GM23338 (cell line): ENCODE measurements at regions not wholly inside any gene's neighbourhood (a gene's known extent, or its start where the extent isn't known, plus 50 kb on each side); places are given as distances from the start of the nearest gene placed in this dataset.

Experiments
- ATAC-seq: fragments of 200-7000 bp; cut with Tn5 transposase; 3 replicates; pipeline ENCODE4 v1.9.1; 2020
- DNase-seq: peaks from one replicate; pipeline ENCODE4 v3.0.0-alpha.2; 2015; ENCODE audit warnings: low spot score
- H2AFZ ChIP-seq: fragments of 200-600 bp; sonication (generic); 2 replicates; pipeline ENCODE4 v1.8.0; 2016; ENCODE audit warnings: antibody characterized with exemption, mild to moderate bottlenecking, moderate library complexity
- H3F3A ChIP-seq: fragments of 200-600 bp; sonication (generic); replicated peaks from 2 replicates; pipeline ENCODE4 v1.8.0; 2017; ENCODE audit warnings: antibody characterized with exemption, mixed run types, low read depth
- H3K27ac ChIP-seq: fragments of 200-600 bp; sonication (generic); 2 replicates; pipeline ENCODE4 v1.6.1; 2016; ENCODE audit warnings: low read depth
- H3K27me3 ChIP-seq: fragments of 200-600 bp; sonication (generic); 2 replicates; pipeline ENCODE4 v1.8.0; 2016; ENCODE audit warnings: mild to moderate bottlenecking, mixed run types, moderate library complexity; ENCODE audit not compliant: insufficient read depth
- H3K36me3 ChIP-seq: fragments of 200-600 bp; sonication (generic); 2 replicates; pipeline ENCODE4 v1.8.0; 2016; ENCODE audit warnings: mild to moderate bottlenecking; ENCODE audit not compliant: insufficient read depth
- H3K4me1 ChIP-seq: fragments of 200-600 bp; sonication (generic); 2 replicates; pipeline ENCODE4 v1.8.0; 2016; ENCODE audit warnings: mild to moderate bottlenecking, moderate library complexity; ENCODE audit not compliant: insufficient read depth
- H3K4me2 ChIP-seq: fragments of 200-600 bp; sonication (generic); 2 replicates; pipeline ENCODE4 v1.7.1; 2017; ENCODE audit warnings: mixed run types
- H3K4me3 ChIP-seq: fragments of 200-600 bp; sonication (generic); 2 replicates; pipeline ENCODE4 v1.6.1; 2016; ENCODE audit warnings: mixed run types
- H3K79me2 ChIP-seq: fragments of 200-600 bp; sonication (generic); replicated peaks from 2 replicates; pipeline ENCODE4 v1.8.0; 2017; ENCODE audit warnings: mild to moderate bottlenecking; ENCODE audit not compliant: insufficient read depth
- H3K9me2 ChIP-seq: fragments of 200-600 bp; sonication (generic); 2 replicates; pipeline ENCODE4 v1.8.0; 2017; ENCODE audit not compliant: insufficient read depth
- H4K20me1 ChIP-seq: fragments of 200-600 bp; sonication (generic); replicated peaks from 2 replicates; pipeline ENCODE4 v1.8.0; 2017; ENCODE audit warnings: mild to moderate bottlenecking; ENCODE audit not compliant: insufficient read depth
- H3K27ac Mint-ChIP-seq: 2 replicates; pipeline ENCODE4 v1.8.0; 2020; ENCODE audit warnings: inconsistent platforms, mild to moderate bottlenecking, moderate library complexity, mixed read lengths
- H3K27me3 Mint-ChIP-seq: 3 replicates; pipeline ENCODE4 v1.8.0; 2022; ENCODE audit warnings: low read depth, mild to moderate bottlenecking, moderate library complexity, mixed read lengths, inconsistent platforms; ENCODE audit not compliant: insufficient read depth, poor library complexity
- H3K36me3 Mint-ChIP-seq: 3 replicates; pipeline ENCODE4 v1.8.0; 2021; ENCODE audit warnings: low read depth, mild to moderate bottlenecking, inconsistent platforms, moderate library complexity, mixed read lengths
- H3K4me1 Mint-ChIP-seq: 3 replicates; pipeline ENCODE4 v1.8.0; 2020; ENCODE audit warnings: mild to moderate bottlenecking, inconsistent platforms, mixed read lengths
- H3K4me3 Mint-ChIP-seq: 3 replicates; pipeline ENCODE4 v1.8.0; 2021; ENCODE audit warnings: moderate library complexity, mild to moderate bottlenecking, inconsistent platforms, mixed read lengths
- H3K9me3 Mint-ChIP-seq: 3 replicates; pipeline ENCODE4 v1.8.0; 2020; ENCODE audit warnings: moderate library complexity, mild to moderate bottlenecking, inconsistent platforms, mixed read lengths
- CTCF ChIP-seq, 2 experiments: fragments of 200-600 bp in 1 of 2; sonication (generic) in 1 of 2; conservative IDR thresholded peaks; 2 replicates each; pipeline versions ENCODE4 v1.5.1 to v1.6.1; 2016 to 2017; ENCODE audit warnings: antibody characterized with exemption in 2 of 2, low read depth in 2 of 2, mild to moderate bottlenecking in 2 of 2, moderate library complexity in 1 of 2
- EZH2 ChIP-seq: fragments of 200-600 bp; sonication (generic); IDR thresholded peaks from one replicate; pipeline ENCODE4 v1.8.0; 2017; ENCODE audit warnings: antibody characterized with exemption, mild to moderate bottlenecking, low read depth; ENCODE audit not compliant: unreplicated experiment
- EZH2phosphoT487 ChIP-seq: fragments of 200-600 bp; sonication (generic); IDR thresholded peaks from one replicate; pipeline ENCODE4 v1.8.1; 2018; ENCODE audit warnings: antibody characterized with exemption; ENCODE audit not compliant: unreplicated experiment
- NANOG ChIP-seq: IDR thresholded peaks from 2 replicates; pipeline ENCODE4 v1.6.1; 2016; ENCODE audit warnings: antibody characterized with exemption, borderline replicate concordance
- POLR2AphosphoS5 ChIP-seq: IDR thresholded peaks from 2 replicates; pipeline ENCODE4 v1.6.1; 2016; ENCODE audit warnings: antibody characterized with exemption, low read depth
- REST ChIP-seq: IDR thresholded peaks from one replicate; pipeline ENCODE4 v1.6.1; 2018; ENCODE audit warnings: antibody characterized with exemption; ENCODE audit not compliant: unreplicated experiment
- STAT1 ChIP-seq: IDR thresholded peaks from one replicate; pipeline ENCODE4 v1.6.1; 2016; ENCODE audit warnings: antibody characterized with exemption; ENCODE audit not compliant: unreplicated experiment
- ZNF114 ChIP-seq: fragments of 250-450 bp; sonication (Bioruptor Pico); IDR thresholded peaks from 2 replicates; pipeline ENCODE4 v1.5.0; 2020; ENCODE audit warnings: mild to moderate bottlenecking, moderate library complexity
- ZNF331 ChIP-seq: fragments of 250-450 bp; sonication (Bioruptor Pico); IDR thresholded peaks from 2 replicates; pipeline ENCODE4 v1.5.0; 2020; ENCODE audit warnings: low read depth, mild to moderate bottlenecking, moderate library complexity
- ZNF462 ChIP-seq: fragments of 250-450 bp; sonication (Bioruptor Pico); IDR thresholded peaks from 2 replicates; pipeline ENCODE4 v1.5.0; 2020; ENCODE audit warnings: mild to moderate bottlenecking, moderate library complexity

DNA sequence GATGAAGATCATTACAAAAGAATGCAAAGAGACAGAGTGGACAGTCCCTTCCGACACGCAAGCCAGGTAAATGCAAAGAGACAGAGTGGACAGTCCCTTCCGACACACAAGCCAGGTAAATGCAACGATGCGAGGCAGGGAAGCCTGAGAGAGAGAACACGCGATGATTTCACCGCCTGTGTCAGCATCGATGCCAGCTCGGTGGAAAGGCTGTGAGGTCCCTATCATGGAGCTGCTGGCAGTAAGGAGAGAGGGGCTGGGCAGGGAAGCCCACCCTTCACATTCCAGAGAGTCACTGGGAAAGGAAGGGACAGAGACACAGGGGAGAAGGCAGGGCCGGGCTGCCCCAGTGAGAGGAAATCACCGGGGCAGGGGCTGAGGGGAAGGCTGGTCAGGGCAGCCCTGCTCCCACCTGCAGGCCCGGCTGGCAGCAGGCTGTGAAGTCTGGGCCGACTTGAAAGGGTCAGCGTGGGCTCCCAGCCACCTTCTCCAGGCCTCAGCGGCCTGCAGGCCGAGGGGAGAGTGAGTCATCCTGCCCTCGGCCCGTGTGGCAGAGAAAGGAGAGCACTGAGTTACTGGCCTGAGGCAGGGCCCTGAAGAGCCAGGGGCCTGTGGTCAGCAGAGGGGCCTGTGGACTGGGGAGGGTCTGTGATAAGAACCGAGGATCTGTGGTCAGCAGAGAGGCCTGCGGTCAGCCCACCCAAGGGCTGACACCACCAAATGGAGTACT lies 80.4 kb downstream of the DACT2 start:
- Histone ChIP-seq H3F3A (no peaks in the 10 kb centered on the region), H3K4me2 (no peak overlapping the region), H3K79me2 (no peaks in the 10 kb centered on the region), H3K4me1 (no peaks in the 10 kb centered on the region), H4K20me1 (no peaks in the 10 kb centered on the region), H2AFZ (no peak overlapping the region), H3K27ac (no peak overlapping the region), H3K36me3 (no peaks in the 10 kb centered on the region), H3K4me3 (no peak overlapping the region), H3K27me3 (no peaks in the 10 kb centered on the region), H3K9me2 (no peaks in the 10 kb centered on the region)
- Mint-ChIP-seq H3K4me3 (no peak overlapping the region), H3K27ac (no peak overlapping the region), H3K9me3 (peaks cover 3% of the 10 kb centered on the region; the same call in 1 of the 3 replicates), H3K36me3 (no peaks in the 10 kb centered on the region), H3K27me3 (peaks cover 10% of the 10 kb centered on the region), H3K4me1 (peaks cover 13% of the 10 kb centered on the region)
- no peak for DNase-seq
- TF ChIP-seq EZH2 = no peak
- no peak for TF ChIP-seq CTCF (conservative IDR thresholded peaks at IDR 0.05; ENCODE audit: low read depth in 2 of 2)
- no peak for TF ChIP-seq NANOG
- no peak for TF ChIP-seq REST
- TF ChIP-seq ZNF114 = no peak
- no peak for TF ChIP-seq ZNF462 (CRISPR knock-in tag)
- no peak for TF ChIP-seq ZNF331
- TF ChIP-seq STAT1 = no peak
- TF ChIP-seq EZH2phosphoT487 = no peak
- TF ChIP-seq POLR2AphosphoS5 = no peak
- no peak; the same call in 2 of the 3 replicates for ATAC-seq
